Ishikawa (cell line): ENCODE measurements at regions not wholly inside any gene's neighbourhood (a gene's known extent, or its start where the extent isn't known, plus 50 kb on each side); places are given as distances from the start of the nearest gene placed in this dataset.

Source experiments
- EP300 ChIP-seq: IDR thresholded peaks from 2 replicates; pipeline ENCODE4 v1.6.1; 2012; ENCODE audit warnings: borderline replicate concordance
- RAD21 ChIP-seq: IDR thresholded peaks from 2 replicates; pipeline ENCODE4 v1.6.1; 2012; ENCODE audit warnings: low read depth
- TF ChIP-seq, protein P1 (sequence below): IDR thresholded peaks from 2 replicates; pipeline ENCODE4 v1.6.1; 2012; ENCODE audit warnings: low read depth, mild to moderate bottlenecking
- TF ChIP-seq, protein P2 (sequence below): IDR thresholded peaks from 2 replicates; pipeline ENCODE4 v1.6.1; 2012

DNA sequence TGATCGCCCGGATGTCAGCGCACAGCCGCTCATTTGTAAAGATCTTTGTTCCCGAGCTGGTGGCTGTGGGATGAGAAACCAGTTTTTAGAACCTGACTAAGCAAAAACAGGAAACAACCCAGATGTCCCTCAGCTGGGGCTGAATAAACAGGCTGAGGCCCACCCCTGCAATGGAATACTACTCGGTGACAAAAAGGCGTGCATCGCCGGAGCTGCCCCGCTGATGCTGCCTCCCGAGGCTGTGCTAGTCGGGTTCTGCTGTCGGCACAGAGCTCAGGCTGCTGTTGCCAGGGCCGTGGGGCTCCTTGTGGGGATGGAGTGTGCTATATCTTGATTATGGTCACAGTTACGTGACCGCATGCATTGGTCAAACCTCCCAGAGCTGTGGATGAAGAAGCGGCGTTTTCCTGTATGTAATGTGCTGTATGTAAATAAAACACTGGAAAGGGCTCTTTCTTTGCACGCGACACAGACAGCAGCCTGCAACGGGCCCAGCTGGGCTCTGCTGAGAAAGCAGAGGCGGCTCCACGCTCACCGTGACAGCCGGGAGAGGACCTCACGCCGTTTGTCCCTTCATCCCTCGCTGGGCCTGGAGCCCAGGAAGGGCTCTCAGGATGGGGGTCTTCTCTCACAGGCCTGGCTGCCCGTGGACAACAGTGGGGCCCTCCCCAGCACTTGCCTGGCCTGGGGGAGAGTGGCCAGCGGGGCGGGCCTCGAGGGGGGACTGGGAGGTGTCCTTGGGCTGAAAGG is 51.5 kb upstream of the RNU6ATAC start:
- TF ChIP-seq, protein P1, sequence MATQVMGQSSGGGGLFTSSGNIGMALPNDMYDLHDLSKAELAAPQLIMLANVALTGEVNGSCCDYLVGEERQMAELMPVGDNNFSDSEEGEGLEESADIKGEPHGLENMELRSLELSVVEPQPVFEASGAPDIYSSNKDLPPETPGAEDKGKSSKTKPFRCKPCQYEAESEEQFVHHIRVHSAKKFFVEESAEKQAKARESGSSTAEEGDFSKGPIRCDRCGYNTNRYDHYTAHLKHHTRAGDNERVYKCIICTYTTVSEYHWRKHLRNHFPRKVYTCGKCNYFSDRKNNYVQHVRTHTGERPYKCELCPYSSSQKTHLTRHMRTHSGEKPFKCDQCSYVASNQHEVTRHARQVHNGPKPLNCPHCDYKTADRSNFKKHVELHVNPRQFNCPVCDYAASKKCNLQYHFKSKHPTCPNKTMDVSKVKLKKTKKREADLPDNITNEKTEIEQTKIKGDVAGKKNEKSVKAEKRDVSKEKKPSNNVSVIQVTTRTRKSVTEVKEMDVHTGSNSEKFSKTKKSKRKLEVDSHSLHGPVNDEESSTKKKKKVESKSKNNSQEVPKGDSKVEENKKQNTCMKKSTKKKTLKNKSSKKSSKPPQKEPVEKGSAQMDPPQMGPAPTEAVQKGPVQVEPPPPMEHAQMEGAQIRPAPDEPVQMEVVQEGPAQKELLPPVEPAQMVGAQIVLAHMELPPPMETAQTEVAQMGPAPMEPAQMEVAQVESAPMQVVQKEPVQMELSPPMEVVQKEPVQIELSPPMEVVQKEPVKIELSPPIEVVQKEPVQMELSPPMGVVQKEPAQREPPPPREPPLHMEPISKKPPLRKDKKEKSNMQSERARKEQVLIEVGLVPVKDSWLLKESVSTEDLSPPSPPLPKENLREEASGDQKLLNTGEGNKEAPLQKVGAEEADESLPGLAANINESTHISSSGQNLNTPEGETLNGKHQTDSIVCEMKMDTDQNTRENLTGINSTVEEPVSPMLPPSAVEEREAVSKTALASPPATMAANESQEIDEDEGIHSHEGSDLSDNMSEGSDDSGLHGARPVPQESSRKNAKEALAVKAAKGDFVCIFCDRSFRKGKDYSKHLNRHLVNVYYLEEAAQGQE: no peak
- TF ChIP-seq RAD21: no peak
- no peak for TF ChIP-seq EP300
- TF ChIP-seq, protein P2, sequence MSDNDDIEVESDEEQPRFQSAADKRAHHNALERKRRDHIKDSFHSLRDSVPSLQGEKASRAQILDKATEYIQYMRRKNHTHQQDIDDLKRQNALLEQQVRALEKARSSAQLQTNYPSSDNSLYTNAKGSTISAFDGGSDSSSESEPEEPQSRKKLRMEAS: no peak
